CD4-positive, alpha-beta T cell treated with Interleukin-12 subunit alpha and Interleukin-12 subunit beta, for 1 hour (primary cell): ENCODE measurements at regions not wholly inside any gene's neighbourhood (a gene's known extent, or its start where the extent isn't known, plus 50 kb on each side); places are given as distances from the start of the nearest gene placed in this dataset.

Source experiments
- DNase-seq: peaks from one replicate; pipeline ENCODE4 v3.0.0-alpha.2; 2020

DNA sequence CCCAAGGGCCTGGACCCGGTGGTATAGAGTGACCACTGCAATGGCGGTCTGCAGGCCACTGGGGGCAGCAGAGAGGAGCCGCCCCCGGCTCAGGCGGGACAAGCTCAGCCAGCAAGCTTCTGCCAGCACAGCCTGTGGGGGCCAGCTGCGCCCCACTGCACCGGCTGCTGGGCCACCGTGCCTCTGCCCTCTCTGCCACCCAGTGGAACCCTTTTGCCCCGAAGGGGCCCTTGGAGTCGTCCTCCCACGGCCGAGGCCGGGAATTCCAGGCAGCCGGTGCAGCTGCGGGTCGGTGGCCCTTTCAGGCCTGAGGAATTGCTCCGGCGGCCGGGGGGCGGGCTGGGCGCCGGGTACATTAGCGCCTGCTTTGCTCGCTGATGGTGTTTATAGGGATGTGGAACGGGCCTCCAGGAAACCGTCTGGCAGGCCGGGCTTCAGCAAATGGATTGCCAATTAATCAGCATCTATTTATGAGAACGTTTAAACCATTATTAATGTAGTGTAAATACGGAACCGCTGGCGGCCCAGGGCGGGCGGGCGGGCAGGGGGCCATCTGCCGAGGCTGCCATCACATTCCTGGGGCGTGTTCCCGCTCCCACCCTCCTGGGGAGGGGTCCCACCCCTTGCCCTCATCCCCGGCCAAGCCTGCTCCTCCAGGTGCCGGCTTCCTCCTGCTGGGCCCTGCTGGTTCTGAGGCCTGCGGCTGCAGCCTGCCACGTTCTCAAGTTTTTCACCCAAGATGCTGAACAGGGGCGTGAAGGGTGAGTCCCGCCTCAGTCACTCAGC lies 127.4 kb downstream of the BARX1 start:
- peak; percentile 15 for DNase-seq

GRCh38 chr9:93826905-93827544 lies 128.1 kb downstream of the BARX1 start:
- DNase-seq: no peak

GRCh38 chr9:93826209-93826608 lies 128.9 kb downstream of the BARX1 start:
- DNase-seq: peak; percentile 45

GRCh38 chr9:93825348-93826115 lies 129.6 kb downstream of the BARX1 start:
- no peak for DNase-seq

GRCh38 chr9:93824386-93825294 lies 130.5 kb downstream of the BARX1 start:
- no peak for DNase-seq

GRCh38 chr9:93823245-93824072 lies 131.7 kb downstream of the BARX1 start:
- DNase-seq: no peak

DNA sequence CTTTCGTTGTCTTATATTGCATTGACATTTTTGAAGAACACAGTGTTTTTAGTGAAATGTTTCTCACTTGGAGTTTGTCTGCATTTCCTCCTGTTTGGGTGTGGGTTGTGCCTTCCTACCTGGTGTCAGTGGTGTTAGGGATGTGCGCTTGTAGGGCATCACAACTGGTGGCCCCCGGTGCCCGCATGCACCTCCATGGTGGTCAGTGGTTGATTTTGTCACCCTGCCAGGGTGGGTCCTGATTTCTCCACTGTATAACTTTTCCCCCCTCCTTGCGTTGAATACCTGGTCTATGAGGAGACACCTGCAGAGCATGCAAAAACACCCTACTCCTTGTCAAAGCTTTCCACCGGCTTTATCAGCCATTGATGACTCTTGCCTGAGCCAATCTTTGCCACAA lies 132.9 kb downstream of the BARX1 start:
- no peak for DNase-seq

DNA sequence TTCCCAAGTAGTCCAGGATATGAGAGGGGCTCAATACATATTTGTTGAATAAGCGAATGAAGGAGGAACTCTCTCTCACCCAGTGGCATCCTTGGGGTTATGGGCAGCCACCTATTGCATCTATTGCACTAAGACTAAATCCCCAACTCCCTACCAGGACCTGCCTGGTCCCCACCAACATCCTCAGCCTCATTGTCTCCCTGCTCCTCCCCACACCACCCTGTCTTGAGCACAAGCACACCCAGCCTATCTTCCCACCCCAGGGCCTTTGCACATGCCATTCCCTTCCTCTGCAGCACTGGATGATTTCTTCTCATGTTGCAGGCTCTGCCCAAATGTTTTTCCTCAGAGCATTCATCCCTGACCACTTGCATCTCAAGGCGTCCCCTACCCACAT lies 133.8 kb downstream of the BARX1 start:
- no peak for DNase-seq

DNA sequence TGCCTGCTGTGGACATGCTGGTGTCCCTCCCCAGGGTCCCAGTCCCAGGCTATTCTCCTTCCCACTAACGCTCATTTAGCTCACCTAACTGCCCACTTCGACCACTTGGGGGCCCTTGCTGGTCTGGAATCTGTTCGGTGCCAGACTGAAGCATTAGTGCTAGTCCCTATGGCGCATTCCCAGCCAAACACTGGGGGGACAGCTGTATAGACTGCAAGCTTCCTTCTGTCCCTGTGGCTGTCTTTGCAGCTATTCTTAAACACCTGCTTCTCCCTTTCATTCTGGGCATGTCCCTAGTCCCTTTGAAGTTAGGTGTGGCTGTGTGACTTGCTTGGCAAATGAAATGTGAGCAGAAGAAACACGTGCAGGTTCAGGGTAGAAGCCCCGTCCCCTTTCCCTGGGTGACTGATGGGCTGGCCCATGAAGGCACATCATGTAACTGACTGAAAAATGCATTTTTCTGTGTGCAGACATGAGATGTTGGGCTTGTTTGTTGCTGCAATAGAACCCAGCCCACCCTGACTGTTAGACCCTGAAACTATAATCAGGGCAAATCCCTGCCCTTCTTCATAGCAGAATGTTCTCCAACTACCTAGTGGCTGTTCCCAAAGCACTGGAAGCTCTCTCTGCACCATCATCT lies 134.4 kb downstream of the BARX1 start:
- no peak for DNase-seq

DNA sequence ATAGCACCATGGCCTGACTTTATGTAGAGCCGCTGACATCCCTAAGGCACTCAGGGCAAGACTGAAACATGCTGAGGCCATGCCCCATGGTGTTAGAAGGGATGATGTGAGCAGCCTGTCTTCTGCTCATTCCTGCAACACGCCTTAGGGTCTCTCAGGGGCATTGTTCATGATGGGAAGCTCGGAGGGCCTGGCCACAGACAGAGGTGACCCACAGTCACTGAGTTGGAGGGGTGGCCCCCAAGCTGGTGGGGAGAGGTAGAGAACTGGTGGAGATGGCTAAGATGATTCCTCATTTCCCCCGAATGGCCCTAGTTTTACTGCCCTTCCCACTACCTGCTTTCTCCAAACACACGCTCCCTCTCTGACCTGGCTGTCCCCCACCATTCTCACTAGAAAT lies 135.2 kb downstream of the BARX1 start:
- DNase-seq: no peak

DNA sequence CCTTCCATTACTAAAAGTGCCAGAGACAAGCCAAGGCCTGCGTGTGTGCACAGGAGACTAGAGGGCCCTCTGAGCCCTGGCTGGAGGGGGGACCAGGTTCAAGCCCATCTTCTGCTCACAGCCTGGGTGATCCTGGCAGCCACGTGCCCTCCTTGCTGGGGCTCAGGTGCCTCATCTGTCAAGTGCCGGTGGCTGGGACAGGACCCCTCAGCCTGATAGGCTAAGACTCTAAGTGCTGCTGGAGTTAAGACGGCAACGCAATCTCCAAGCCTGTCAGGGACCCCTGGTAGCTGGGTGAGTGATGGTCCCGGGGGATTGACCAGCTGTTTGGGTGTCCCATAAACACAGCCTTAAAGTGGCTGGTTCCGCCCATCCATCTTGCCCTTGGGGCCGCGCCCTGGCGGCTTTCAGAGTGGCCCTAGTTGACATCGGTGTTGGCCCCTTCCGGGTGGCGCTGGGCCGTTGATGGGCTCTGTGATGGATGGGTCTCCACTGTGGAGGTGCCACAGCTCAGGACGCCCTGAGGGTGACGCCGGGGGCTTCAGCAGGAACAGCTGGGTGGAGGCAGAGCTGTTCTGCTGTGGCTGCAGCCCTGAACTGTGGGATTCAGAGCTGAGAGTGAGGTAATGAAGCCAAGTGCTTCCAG lies 136.2 kb downstream of the BARX1 start:
- no peak for DNase-seq

DNA sequence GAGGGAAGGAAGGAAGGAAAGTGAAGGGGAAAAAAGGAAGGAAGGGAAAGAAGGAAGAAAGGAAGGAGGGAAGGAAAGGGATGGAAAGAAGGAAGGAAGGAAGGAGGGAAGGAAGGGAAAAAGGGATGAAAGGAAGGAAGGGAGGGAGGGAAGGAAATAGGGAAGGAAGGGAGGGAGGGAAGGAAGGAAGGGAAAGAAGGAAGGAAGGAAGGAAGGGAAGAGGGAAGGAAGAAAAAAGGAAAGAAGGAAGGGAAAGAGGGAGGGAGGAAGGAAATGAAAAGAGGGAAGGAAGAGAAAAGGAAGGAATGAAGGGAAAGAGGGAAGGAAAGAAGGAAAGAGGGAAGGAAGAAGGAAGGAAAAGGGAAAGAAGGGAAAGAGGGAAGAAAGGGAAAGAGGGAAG lies 136.9 kb downstream of the BARX1 start:
- no peak for DNase-seq

GRCh38 chr9:93815677-93816076 lies 139.5 kb downstream of the BARX1 start:
- no peak for DNase-seq

GRCh38 chr9:93815135-93815534 lies 140.0 kb downstream of the BARX1 start:
- no peak for DNase-seq

DNA sequence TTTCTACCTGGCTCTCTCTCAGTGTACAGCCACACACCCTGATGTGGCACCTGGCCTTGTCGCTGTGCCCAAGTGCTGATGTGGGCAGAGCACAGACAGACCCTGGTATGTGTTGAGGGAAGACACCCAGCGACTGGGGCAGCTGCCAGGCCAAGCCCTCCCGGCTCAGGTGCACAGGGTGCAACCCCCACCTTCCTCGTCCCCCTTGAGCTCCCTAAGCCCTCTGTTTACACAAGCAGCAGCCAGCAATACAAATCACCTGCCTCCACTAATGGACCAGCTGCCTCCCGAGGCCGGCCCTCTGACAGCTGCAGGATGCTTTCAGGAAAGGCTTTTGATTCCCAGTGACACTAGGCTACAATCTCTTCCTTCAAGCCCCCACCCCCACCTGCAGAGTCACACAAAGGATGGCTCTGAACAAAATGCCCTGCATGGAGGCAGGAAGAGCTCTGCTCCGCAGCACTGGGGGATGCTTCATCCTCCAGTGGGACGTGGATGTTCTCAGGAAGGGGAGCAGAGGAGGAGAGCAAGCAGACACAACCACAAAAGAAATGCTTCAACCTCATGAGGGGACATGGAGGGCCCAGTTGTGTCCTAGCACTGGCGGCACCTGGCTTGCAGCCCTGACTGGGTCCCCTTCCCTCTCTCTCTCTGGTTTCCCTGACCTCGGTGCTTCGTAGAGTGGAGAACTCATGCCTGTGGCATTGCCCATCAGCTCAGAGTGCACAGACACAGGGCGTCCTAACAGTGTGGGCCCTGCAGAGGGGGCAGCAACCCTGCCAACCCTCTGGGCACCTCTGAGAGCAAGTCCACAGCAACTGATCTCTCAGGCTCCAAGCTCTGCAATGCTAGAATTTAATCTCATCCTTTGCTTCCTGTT lies 140.8 kb downstream of the BARX1 start:
- no peak for DNase-seq

DNA sequence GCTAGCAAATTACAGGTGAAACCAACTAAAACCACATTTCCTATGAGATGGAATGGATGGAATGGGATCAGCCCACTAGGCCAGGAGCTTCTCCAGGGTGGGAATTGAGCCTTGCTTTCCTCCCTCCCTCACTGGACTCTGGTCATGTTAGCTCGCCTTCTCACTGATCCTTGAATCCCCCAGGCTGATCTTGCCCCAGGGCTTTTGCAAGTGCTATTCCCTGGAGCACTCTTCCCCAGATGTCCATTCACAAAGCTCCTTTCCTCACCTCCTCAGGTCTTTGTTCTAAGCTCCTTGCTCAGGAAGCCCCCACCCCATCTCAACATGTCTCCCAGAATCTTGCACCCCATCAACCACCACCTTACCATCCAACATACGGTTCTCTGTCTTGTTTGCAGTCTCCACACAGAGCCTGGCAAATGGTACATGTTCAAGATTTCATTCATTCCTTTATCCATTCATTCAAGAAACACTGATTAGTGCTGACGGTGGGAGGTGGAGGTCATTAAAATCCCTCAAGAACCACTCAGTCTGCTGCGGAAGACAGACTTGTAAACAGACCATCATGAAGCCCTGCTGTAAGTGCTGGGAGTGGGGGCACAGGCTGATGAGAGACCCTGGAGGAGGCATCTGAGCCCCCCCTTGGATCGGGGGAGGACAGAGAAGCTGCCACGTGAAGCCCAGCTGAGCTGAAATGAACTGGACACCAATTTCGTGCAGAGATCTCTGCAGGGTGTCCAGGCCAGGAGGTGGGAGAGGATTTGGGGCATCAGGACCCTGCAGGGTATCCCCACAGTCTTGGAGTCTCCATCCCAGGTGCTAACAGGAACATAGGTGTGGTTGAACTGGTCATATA lies 141.7 kb downstream of the BARX1 start:
- no peak for DNase-seq

DNA sequence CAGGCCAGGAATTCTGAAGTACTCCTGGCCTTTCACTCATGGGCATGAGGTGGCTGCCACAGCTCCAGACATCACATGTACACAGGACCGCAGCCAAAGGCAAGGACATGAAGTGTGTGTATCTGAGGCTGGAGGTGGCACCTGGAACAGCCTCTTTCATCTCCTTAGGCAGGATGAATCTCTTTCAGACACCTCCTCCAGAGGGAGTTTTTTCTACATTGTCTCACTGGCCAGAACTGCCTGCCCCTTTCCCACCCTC lies 142.8 kb downstream of the BARX1 start:
- no peak for DNase-seq

DNA sequence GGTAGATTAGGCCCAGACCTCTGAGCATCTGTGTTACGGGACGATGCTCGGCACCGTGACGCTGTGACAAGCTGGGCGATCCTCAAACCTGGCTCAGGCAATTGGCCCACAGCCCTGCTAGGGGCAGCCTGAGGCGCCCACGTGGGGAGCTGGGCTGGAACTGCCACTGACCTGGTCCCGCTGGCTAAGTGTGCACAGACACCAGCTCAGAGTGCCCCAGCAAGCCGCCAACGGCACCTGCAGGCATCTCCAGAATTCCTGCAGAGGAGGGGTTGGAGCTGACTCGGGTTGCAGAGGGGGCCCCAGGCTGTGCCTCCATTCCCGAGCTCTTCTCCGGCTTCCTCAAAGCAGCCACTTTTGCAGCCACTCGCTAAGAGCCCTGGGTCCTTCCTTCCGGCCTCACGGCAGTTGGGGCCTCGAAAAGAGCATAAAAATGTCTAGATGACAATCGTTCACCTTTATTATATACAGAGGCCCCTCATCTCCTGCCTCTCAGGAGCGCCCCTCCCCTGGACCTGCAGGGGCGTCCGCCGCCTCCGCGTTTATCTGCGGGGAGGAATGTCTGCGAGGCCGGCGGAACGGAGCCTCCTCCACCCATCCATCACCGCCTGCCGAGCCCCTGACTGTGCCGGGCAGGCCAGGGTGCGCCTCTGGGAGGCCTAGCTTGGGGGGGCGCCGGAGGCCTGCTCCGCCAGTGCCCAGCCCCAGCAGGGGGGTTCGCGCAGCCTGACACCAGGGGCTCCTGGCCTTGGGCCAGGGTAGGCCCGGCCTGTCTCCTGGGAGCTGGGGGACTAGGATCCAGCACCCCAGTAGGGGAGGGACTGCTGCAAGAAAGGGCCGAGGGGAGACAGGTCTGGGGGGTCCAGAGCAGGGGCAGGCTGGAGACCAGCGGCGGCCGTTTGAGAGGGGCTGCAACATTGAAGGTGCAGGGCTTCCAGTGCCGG lies 144.9 kb downstream of the BARX1 start:
- DNase-seq: no peak
